Ovary (tissue), 7 donors: ENCODE measurements at regions not wholly inside any gene's neighbourhood (a gene's known extent, or its start where the extent isn't known, plus 50 kb on each side); places are given as distances from the start of the nearest gene placed in this dataset.

Experiments
- DNase-seq, 5 donors: peaks; one replicate each; pipeline ENCODE4 v3.0.0-alpha.2; 2019 to 2020
- H3K27ac ChIP-seq, 2 donors: fragments of 200-600 bp; one replicate each; pipeline versions ENCODE4 v1.5.1 to v1.8.0; 2019 to 2022
- H3K27me3 ChIP-seq: fragments of 200-600 bp; one replicate; pipeline ENCODE4 v1.8.0; 2022
- H3K36me3 ChIP-seq: fragments of 200-600 bp; sonication (generic); one replicate; pipeline ENCODE4 v1.5.1; 2019
- H3K4me1 ChIP-seq: one replicate; pipeline ENCODE4 v1.8.1; 2013; ENCODE audit warnings: mild to moderate bottlenecking, moderate library complexity; ENCODE audit not compliant: insufficient read depth
- H3K4me3 ChIP-seq: fragments of 200-600 bp; sonication (generic); one replicate; pipeline ENCODE4 v1.5.1; 2017
- H3K9me3 ChIP-seq, 2 donors: fragments of 200-600 bp in 1 of 2; sonication (generic) in 1 of 2; one replicate each; pipeline versions ENCODE4 v1.5.1 to v1.8.1; 2013 to 2019; ENCODE audit warnings: mild to moderate bottlenecking in 1 of 2, moderate library complexity in 1 of 2
- EP300 ChIP-seq: sonication (generic); formaldehyde crosslinking; IDR thresholded peaks from one replicate; pipeline ENCODE4 v1.6.1; 2017; ENCODE audit warnings: antibody characterized with exemption
- POLR2A ChIP-seq: fragments of 450-650 bp; IDR thresholded peaks from one replicate; pipeline ENCODE4 v1.6.1; 2017; ENCODE audit warnings: antibody characterized with exemption, mild to moderate bottlenecking, moderate library complexity
- WGBS, 3 donors: extraction: QIAGEN DNeasy Blood & Tissue Kit in 1 of 3; methylation state at CpG; one replicate each; pipeline versions ENCODE4 v1.1.5 to v1.1.7; 2013 to 2017; 5-methylcytosine and 5-hydroxymethylcytosine counted together
- intact Hi-C, 4 donors: fragments of 100-400 bp; cut with DNase I; formaldehyde crosslinking; loops; one replicate each; pipeline versions ENCODE4 v1.11.0 to v1.15.1; 2022 to 2023
- TF ChIP-seq, protein P1 (sequence below), 3 donors: fragments of 450-650 bp in 2 of 3; fragments of 200-600 bp in 1 of 3; IDR thresholded peaks; one replicate each; pipeline versions ENCODE4 v1.5.1 to v1.8.0; 2016 to 2022; ENCODE audit warnings: antibody characterized with exemption in 3 of 3, mild to moderate bottlenecking in 1 of 3
- donor health status: DM: no; HTN: no; CAD: no; lungs with moderate emphysema.
- donor health status: DM: no; HTN: no; CAD: no.
- donor health status: Bipolar disorder and iron deficiency.
- donor health status: DM: no; HTN: no; CAD: no.
- donor health status: DM: yes; HTN: yes; CAD: no.

GRCh38 chr6:43965628-43966373 is 161.5 kb downstream of the MRPL14 start:
- no peak for DNase-seq
- Histone ChIP-seq H3K27me3 (no peaks in the 10 kb centered on the region), H3K4me1 (no peaks in the 10 kb centered on the region), H3K27ac (no peak overlapping the region), H3K9me3 (no peaks in the 10 kb centered on the region), H3K4me3 (no peak overlapping the region), H3K36me3 (no peaks in the 10 kb centered on the region)
- TF ChIP-seq, protein P1, sequence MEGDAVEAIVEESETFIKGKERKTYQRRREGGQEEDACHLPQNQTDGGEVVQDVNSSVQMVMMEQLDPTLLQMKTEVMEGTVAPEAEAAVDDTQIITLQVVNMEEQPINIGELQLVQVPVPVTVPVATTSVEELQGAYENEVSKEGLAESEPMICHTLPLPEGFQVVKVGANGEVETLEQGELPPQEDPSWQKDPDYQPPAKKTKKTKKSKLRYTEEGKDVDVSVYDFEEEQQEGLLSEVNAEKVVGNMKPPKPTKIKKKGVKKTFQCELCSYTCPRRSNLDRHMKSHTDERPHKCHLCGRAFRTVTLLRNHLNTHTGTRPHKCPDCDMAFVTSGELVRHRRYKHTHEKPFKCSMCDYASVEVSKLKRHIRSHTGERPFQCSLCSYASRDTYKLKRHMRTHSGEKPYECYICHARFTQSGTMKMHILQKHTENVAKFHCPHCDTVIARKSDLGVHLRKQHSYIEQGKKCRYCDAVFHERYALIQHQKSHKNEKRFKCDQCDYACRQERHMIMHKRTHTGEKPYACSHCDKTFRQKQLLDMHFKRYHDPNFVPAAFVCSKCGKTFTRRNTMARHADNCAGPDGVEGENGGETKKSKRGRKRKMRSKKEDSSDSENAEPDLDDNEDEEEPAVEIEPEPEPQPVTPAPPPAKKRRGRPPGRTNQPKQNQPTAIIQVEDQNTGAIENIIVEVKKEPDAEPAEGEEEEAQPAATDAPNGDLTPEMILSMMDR (IDR thresholded peaks at IDR 0.05), result no peak
- TF ChIP-seq POLR2A, result no peak
- no peak for TF ChIP-seq EP300
- intact Hi-C loops, result no loop called here
- 87 to 91% (median 89%) methylated on average over 3 of the region's 3 CpGs for WGBS, 3 donors

GRCh38 chr6:43964659-43965570 is 162.3 kb downstream of the MRPL14 start:
- Histone ChIP-seq H3K4me3 (no peak overlapping the region), H3K27ac (no peak overlapping the region), H3K27me3 (no peaks in the 10 kb centered on the region), H3K36me3 (no peaks in the 10 kb centered on the region), H3K9me3 (no peaks in the 10 kb centered on the region), H3K4me1 (no peaks in the 10 kb centered on the region)
- TF ChIP-seq EP300 (no peak), POLR2A (no peak)
- TF ChIP-seq, protein P1 (IDR thresholded peaks at IDR 0.05), result no peak
- WGBS, 3 donors, result 73 to 81% (median 80%) methylated on average over 6 of the region's 6 CpGs
- intact Hi-C loops, result no loop called here
- DNase-seq, result no peak

DNA sequence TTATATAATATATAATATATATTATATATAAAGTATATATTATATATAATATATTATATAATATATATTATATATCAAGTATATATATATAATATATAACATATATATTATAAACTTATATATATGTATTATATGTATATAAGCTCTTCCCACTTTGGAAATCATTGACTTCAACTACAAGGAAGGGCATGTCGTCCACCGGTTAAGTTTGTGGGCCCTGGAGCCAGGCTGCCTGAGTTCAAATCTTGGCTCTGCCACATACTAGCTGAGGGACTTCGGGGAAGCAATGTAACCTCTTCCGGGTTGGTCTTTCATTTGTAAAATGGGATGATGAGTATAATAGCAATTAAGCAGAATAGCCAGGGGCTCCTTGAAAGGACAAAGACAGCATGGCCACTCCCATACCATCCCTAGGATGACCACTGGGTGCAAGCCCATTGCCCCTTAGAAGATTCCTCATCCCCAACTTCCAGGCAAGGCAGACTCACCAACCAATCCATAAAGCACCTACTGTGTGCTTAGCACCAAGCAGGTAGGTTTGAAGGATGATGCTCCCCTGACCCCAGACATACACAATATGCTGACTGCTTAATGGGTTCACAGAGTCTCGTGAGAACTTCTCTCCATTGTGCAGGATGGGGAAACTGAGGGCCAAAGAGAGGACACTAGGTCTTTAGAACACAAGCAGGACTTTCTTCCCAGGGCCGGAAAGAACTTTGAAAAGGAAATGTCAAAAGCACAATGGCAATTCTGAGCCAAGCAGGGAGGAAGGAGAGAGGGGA is 163.2 kb downstream of the MRPL14 start:
- H3K4me3 ChIP-seq, result no peak overlapping the region
- no peak for DNase-seq
- no peaks in the 10 kb centered on the region for H3K4me1 ChIP-seq
- no peaks in the 10 kb centered on the region for H3K36me3 ChIP-seq
- intact Hi-C loops, result no loop called here
- H3K9me3 ChIP-seq, result no peaks in the 10 kb centered on the region
- H3K27ac ChIP-seq, result no peak overlapping the region
- 70 to 81% (median 78%) methylated on average over 6 of the region's 6 CpGs for WGBS, 3 donors
- H3K27me3 ChIP-seq, result no peaks in the 10 kb centered on the region
- TF ChIP-seq, protein P1 (IDR thresholded peaks at IDR 0.05), result no peak
- TF ChIP-seq EP300 (no peak), POLR2A (no peak)

DNA sequence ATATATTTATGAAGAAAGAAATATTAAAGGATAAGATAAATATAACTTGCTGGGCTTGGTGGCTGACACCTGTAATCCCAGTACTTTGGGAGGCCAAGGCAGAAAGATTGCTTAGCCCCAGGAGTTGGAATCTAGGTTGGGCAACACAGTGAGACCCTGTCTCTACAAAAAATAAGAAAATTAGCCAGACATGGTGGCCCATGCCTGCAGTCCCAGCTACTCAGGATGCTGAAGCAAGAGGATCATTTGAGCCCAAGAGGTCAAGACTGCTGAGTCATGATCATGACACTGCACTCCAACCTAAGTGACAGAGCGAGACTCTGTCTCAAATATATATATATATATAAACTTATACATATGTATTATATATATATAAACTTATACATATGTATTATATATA is 164.0 kb downstream of the MRPL14 start:
- TF ChIP-seq POLR2A (no peak), EP300 (no peak)
- TF ChIP-seq, protein P1 (IDR thresholded peaks at IDR 0.05), result no peak
- H3K4me3 ChIP-seq, result no peak overlapping the region
- H3K36me3 ChIP-seq, result no peaks in the 10 kb centered on the region
- H3K9me3 ChIP-seq, result no peaks in the 10 kb centered on the region
- intact Hi-C loops, result no loop called here
- WGBS, 3 donors, result 95 to 98% (median 98%) methylated on average over 1 of the region's 1 CpG
- no peak overlapping the region for H3K27ac ChIP-seq
- no peak for DNase-seq
- no peaks in the 10 kb centered on the region for H3K27me3 ChIP-seq
- H3K4me1 ChIP-seq, result no peaks in the 10 kb centered on the region
